ENCODE measurements at regions not wholly inside any gene's neighbourhood (a gene's known extent, or its start where the extent isn't known, plus 50 kb on each side); places are given as distances from the start of the nearest gene placed in this dataset.

DNA sequence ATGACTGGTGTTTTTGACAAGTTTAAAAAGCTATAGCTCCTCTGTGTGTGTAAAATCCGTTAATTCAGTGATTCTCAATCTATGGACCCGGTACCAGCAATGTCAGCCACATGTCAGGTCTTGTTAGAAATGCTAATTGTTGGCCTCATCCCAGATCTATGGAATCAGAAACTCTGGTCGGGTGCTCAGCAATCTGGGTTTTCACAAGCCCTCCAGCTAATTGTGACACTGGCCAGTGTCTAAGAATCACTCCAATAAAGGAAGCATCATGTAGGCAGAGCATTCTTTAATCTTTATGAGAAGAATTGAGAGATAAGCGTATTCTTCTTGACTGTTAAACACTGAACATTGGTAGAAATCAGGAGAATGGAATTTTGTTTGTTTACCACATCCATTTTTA lies 1498.2 kb upstream of the TENM3 start:
- no peak for DNase-seq (ENCODE audit: low read depth)
- no peak overlapping the region for H3K4me3 ChIP-seq (ENCODE audit: low read length)
- TF ChIP-seq, protein P1, sequence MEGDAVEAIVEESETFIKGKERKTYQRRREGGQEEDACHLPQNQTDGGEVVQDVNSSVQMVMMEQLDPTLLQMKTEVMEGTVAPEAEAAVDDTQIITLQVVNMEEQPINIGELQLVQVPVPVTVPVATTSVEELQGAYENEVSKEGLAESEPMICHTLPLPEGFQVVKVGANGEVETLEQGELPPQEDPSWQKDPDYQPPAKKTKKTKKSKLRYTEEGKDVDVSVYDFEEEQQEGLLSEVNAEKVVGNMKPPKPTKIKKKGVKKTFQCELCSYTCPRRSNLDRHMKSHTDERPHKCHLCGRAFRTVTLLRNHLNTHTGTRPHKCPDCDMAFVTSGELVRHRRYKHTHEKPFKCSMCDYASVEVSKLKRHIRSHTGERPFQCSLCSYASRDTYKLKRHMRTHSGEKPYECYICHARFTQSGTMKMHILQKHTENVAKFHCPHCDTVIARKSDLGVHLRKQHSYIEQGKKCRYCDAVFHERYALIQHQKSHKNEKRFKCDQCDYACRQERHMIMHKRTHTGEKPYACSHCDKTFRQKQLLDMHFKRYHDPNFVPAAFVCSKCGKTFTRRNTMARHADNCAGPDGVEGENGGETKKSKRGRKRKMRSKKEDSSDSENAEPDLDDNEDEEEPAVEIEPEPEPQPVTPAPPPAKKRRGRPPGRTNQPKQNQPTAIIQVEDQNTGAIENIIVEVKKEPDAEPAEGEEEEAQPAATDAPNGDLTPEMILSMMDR (conservative IDR thresholded peaks at IDR 0.05; ENCODE audit: low read length): no peak

DNA sequence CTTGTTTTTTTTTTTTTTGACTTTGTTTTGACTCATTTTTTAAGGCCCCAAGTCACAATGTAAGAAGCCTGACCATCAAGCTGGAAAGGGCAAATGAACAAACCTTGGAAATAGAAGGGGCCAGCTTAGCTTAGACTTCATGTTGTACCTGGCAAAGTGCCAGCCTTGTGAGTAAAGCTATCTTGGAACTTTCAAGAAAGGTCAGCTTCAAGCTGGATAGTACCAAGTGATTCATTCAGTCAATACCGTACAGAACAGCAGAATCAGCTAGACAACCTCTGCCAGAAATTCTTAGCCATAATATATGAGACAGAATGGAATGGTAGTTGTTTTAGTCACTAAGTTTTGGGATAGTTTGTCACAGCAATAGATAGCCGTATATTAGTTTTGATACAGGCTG lies 1492.2 kb upstream of the TENM3 start:
- TF ChIP-seq, protein P1 (conservative IDR thresholded peaks at IDR 0.05; ENCODE audit: low read length): no peak
- no peak for DNase-seq (ENCODE audit: low read depth)
- H3K4me3 ChIP-seq (ENCODE audit: low read length): no peak overlapping the region

DNA sequence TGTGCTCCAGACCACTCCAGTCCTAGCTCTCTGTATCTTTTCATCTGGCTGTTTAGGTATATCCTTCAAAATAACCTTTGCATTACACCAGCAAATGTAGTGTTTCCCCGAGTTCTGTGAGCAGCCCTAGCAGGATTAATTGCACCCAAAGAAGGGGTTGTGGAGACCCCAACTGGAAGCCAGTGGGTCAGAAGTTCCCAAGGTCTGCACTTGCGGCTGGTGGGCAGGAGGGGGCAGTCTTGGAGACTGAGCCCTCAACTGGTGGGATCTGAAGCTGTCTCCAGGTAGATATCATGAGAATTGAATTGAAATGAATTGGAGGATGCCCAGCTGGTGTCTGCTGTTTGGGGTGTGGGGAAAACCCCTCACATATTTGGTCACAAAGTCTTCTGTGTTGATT lies 1485.3 kb upstream of the TENM3 start:
- no peak overlapping the region for H3K4me3 ChIP-seq (ENCODE audit: low read length)
- TF ChIP-seq, protein P1 (conservative IDR thresholded peaks at IDR 0.05; ENCODE audit: low read length): no peak
- DNase-seq (ENCODE audit: low read depth): no peak

DNA sequence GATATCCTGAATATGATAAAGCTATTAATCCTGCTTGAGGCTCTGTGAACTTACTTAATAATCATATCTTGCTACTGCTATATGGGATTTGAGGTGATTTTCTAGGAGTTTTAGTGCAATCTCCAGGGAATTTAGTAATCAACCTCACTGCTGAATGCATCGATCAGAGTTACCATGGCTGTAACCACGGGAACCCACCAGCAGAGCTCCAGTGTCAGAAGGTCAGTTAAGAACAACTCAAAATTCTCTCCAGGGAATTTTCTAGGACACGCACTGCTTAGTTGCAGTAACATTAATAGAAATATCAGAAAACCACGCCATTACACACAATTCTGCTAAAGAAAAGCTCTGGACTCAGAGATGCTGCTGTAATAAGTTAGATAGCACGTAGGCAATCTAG lies 1477.2 kb upstream of the TENM3 start:
- no peak overlapping the region for H3K4me3 ChIP-seq (ENCODE audit: low read length)
- TF ChIP-seq, protein P1 (conservative IDR thresholded peaks at IDR 0.05; ENCODE audit: low read length): no peak
- no peak for DNase-seq (ENCODE audit: low read depth)

DNA sequence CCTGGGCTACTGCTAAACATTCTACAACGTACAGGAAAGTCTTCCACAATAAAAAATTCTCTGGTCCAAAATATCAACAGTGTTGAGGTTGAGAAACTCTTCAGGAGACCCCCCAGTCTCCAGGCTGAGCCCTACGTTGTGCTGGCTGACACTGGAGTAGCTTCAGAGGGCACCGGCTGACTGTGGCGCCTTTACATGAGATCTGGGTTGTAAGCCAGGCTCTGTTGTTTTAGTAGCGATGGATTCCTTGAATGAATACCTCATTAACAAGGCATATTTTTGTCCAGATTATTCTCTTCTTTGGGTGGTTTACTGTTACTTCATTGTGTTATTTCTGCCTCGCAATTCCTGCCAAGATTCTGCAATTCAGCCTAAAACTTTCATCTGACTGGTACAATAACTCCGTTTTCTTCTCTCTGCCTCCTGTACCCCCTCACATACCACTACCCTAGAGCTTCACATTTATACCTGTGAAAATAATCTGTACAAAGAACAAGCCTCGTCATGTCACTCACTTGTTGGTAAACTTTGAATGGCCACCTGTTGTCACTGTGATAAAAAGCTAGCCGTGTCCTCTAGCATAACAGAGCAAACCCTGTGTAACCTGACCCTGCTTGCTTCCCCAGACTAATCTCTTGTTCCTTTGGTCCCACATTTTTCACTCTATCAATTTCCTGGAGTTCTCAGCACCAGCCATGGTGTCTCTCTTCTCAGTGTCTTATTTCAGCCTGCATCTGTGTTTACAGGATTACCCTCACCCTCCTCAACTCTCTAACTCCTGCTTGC lies 1476.1 kb upstream of the TENM3 start:
- no peak for DNase-seq (ENCODE audit: low read depth)
- H3K4me3 ChIP-seq (ENCODE audit: low read length): no peak overlapping the region

DNA sequence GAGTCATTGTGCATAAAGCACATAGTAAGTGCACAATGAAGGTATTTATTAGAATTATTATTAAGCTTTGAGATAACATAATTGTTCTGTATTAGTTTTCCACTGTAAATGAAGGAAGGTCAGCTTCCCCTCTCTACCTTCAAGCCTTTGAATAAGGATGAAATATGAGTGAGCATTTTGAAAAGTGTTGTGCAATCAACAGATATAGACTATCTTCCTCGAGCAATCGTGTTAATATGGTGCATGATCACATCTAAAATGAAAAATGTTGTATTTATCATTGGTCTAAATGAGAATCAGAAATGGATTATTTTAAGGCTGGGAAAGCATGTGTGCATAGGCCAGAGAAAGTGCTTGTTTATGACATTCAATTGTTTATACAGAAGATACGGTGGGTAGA lies 1474.6 kb upstream of the TENM3 start:
- H3K4me3 ChIP-seq (ENCODE audit: low read length): no peak overlapping the region
- TF ChIP-seq, protein P1 (conservative IDR thresholded peaks at IDR 0.05; ENCODE audit: low read length): no peak
- no peak for DNase-seq (ENCODE audit: low read depth)

More for the DNA sequence above, 1476.1 kb upstream of the TENM3 start:
- TF ChIP-seq, protein P1 (conservative IDR thresholded peaks at IDR 0.05; ENCODE audit: low read length): no peak

DNA sequence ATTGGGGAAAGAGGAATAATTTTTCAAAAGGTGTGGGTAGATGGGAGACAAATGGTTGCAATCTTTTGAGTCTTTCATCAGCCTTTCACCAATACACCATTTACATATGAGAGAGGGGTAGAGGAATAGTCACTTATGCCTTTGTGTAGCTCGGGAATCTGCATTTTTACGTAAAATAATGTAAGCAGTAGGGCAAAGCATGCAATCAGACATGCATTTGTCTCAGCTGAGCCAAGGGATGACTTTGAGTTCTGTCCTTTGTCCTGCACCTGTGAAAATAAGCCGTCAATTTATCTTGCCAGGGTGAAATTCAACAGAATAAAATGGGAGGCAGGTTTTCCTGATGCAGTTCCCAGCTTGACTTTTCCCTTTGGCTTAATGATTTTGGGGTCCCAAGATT lies 1473.4 kb upstream of the TENM3 start:
- H3K4me3 ChIP-seq (ENCODE audit: low read length): no peak overlapping the region
- TF ChIP-seq, protein P1 (conservative IDR thresholded peaks at IDR 0.05; ENCODE audit: low read length): no peak
- DNase-seq (ENCODE audit: low read depth): no peak
